ENCODE measurements at regions not wholly inside any gene's neighbourhood (a gene's known extent, or its start where the extent isn't known, plus 50 kb on each side); places are given as distances from the start of the nearest gene placed in this dataset.

- Histone ChIP-seq H3K79me2 (ENCODE audit: insufficient read depth, low read length) (no peaks in the 10 kb centered on the region), H3K4me3 (ENCODE audit: insufficient read depth, low read length, poor library complexity, severe bottlenecking) (no peak overlapping the region), H3K9me2 (replicated peaks; ENCODE audit: insufficient read depth, low read length) (no peaks in the 10 kb centered on the region; the same call in 1 of the 2 replicates), H3K9ac (ENCODE audit: low read length) (no peak overlapping the region), H3F3A (ENCODE audit: insufficient read depth) (no peaks in the 10 kb centered on the region), H3K27ac (ENCODE audit: low read depth, low read length) (no peak overlapping the region), H2AFZ (ENCODE audit: low read depth, low read length, severe bottlenecking) (no peak overlapping the region), H4K20me1 (ENCODE audit: low read depth, low read length) (no peaks in the 10 kb centered on the region), H3K4me2 (ENCODE audit: low read depth, low read length, poor library complexity, severe bottlenecking) (no peak overlapping the region), H3K9me3 (ENCODE audit: insufficient read depth, low read length) (no peaks in the 10 kb centered on the region), H3K36me3 (ENCODE audit: low read length) (no peaks in the 10 kb centered on the region), H3K27me3 (ENCODE audit: low read length) (no peaks in the 10 kb centered on the region)
- TF ChIP-seq CTCF (IDR thresholded peaks at IDR 0.05; ENCODE audit: insufficient read depth, low read length, poor library complexity, severe bottlenecking), result no peak
- TF ChIP-seq EZH2phosphoT487 (conservative IDR thresholded peaks at IDR 0.05; ENCODE audit: low read length), result no peak
Observed at GRCh38 chr14:66432334-66432733, 53.8 kb upstream of the CCDC196 start.

- no peaks in the 10 kb centered on the region for H3K79me2 ChIP-seq (ENCODE audit: insufficient read depth, low read length)
- no peak overlapping the region for H3K9ac ChIP-seq (ENCODE audit: low read length)
- H2AFZ ChIP-seq (ENCODE audit: low read depth, low read length, severe bottlenecking), result no peak overlapping the region
- H3K27me3 ChIP-seq (ENCODE audit: low read length), result no peaks in the 10 kb centered on the region
- no peak overlapping the region for H3K4me2 ChIP-seq (ENCODE audit: low read depth, low read length, poor library complexity, severe bottlenecking)
- no peaks in the 10 kb centered on the region for H4K20me1 ChIP-seq (ENCODE audit: low read depth, low read length)
- TF ChIP-seq CTCF (IDR thresholded peaks at IDR 0.05; ENCODE audit: insufficient read depth, low read length, poor library complexity, severe bottlenecking) (no peak), EZH2phosphoT487 (conservative IDR thresholded peaks at IDR 0.05; ENCODE audit: low read length) (no peak)
- no peaks in the 10 kb centered on the region for H3K36me3 ChIP-seq (ENCODE audit: low read length)
- H3F3A ChIP-seq (ENCODE audit: insufficient read depth), result no peaks in the 10 kb centered on the region
- no peak overlapping the region for H3K4me3 ChIP-seq (ENCODE audit: insufficient read depth, low read length, poor library complexity, severe bottlenecking)
- no peak overlapping the region for H3K27ac ChIP-seq (ENCODE audit: low read depth, low read length)
- peaks cover 3% of the 10 kb centered on the region; the same call in 1 of the 2 replicates for H3K9me3 ChIP-seq (ENCODE audit: insufficient read depth, low read length)
- H3K9me2 ChIP-seq (replicated peaks; ENCODE audit: insufficient read depth, low read length), result no peaks in the 10 kb centered on the region; the same call in 1 of the 2 replicates
Observed at GRCh38 chr14:66434464-66434863, 51.7 kb upstream of the CCDC196 start.

- no peaks in the 10 kb centered on the region for H3K27me3 ChIP-seq (ENCODE audit: low read length)
- H2AFZ ChIP-seq (ENCODE audit: low read depth, low read length, severe bottlenecking), result no peak overlapping the region
- H3F3A ChIP-seq (ENCODE audit: insufficient read depth), result no peaks in the 10 kb centered on the region
- no peak overlapping the region for H3K4me2 ChIP-seq (ENCODE audit: low read depth, low read length, poor library complexity, severe bottlenecking)
- H3K79me2 ChIP-seq (ENCODE audit: insufficient read depth, low read length), result no peaks in the 10 kb centered on the region
- no peak overlapping the region for H3K27ac ChIP-seq (ENCODE audit: low read depth, low read length)
- no peak overlapping the region for H3K9ac ChIP-seq (ENCODE audit: low read length)
- no peaks in the 10 kb centered on the region for H3K36me3 ChIP-seq (ENCODE audit: low read length)
- H3K9me3 ChIP-seq (ENCODE audit: insufficient read depth, low read length), result peaks cover 10% of the 10 kb centered on the region; the same call in 1 of the 2 replicates
- H3K9me2 ChIP-seq (replicated peaks; ENCODE audit: insufficient read depth, low read length), result no peaks in the 10 kb centered on the region; the same call in 1 of the 2 replicates
- TF ChIP-seq EZH2phosphoT487 (conservative IDR thresholded peaks at IDR 0.05; ENCODE audit: low read length) (no peak), CTCF (IDR thresholded peaks at IDR 0.05; ENCODE audit: insufficient read depth, low read length, poor library complexity, severe bottlenecking) (no peak)
- H4K20me1 ChIP-seq (ENCODE audit: low read depth, low read length), result no peaks in the 10 kb centered on the region
- no peak overlapping the region for H3K4me3 ChIP-seq (ENCODE audit: insufficient read depth, low read length, poor library complexity, severe bottlenecking)
Observed at GRCh38 chr14:66435683-66436082, 50.5 kb upstream of the CCDC196 start.

Data from SU-DHL-6 (cell line).